ENCODE measurements at regions not wholly inside any gene's neighbourhood (a gene's known extent, or its start where the extent isn't known, plus 50 kb on each side); places are given as distances from the start of the nearest gene placed in this dataset.

DNA sequence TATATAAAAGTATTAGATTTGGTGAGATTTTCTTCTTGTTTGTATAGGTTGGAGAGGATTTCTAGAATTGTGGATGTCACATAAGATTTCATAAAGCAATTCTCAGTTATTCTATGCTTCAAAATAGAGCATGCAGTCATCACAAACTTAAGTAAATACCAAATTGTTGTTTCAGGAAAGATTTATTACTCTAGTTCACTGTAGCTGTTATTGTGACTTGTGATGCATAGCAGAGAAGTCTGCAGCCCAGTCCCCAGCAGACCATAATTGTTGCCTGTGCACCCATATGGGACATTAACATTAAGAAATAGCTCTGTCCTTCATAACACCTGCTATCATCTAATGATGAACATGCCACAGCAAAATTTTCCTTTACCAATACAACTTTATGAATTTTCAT is 228.0 kb upstream of the FAM83B start:
- no peak for TF ChIP-seq POLR2A (IDR thresholded peaks at IDR 0.05; ENCODE audit: low read length)
- TF ChIP-seq GATA1 (IDR thresholded peaks at IDR 0.05; ENCODE audit: low read depth, low read length), result no peak

Data from erythroblast (primary cell).